ENCODE measurements at regions not wholly inside any gene's neighbourhood (a gene's known extent, or its start where the extent isn't known, plus 50 kb on each side); places are given as distances from the start of the nearest gene placed in this dataset.
A peak's percentile ranks its signal among the peaks of the same experiment; 100 is the strongest.

GRCh38 chr2:114134146-114134545 lies 244.3 kb downstream of the ACTR3 start:
- H3K36me3 ChIP-seq (ENCODE audit: control insufficient read depth in 4 of 4, insufficient read depth in 4 of 4, low read length in 4 of 4), result no peaks in the 10 kb centered on the region
- no peak for ATAC-seq (ENCODE audit: insufficient read depth, low FRiP score)
- peaks cover 0 to 16% (median 0%) of the 10 kb centered on the region in 5 donors for H3K4me1 ChIP-seq (ENCODE audit: control insufficient read depth in 5 of 5, insufficient read depth in 5 of 5, low read length in 5 of 5)
- no peaks in the 10 kb centered on the region for H3K27me3 ChIP-seq (ENCODE audit: control insufficient read depth in 3 of 3, insufficient read depth in 3 of 3, low read length in 2 of 3)
- no peak overlapping the region for H3K9ac ChIP-seq (ENCODE audit: insufficient read depth in 1 of 2, low read length in 2 of 2)
- H3K27ac ChIP-seq (ENCODE audit: low read depth in 1 of 2, low read length in 1 of 2), result no peak overlapping the region
- 43 to 57% methylated on average over 2 of the region's 2 CpGs for WGBS, 2 donors
- H3K4me3 ChIP-seq, result no peak overlapping the region
- peak in 2 of 3 donors; percentile 96 to 98 for DNase-seq
- H3K9me3 ChIP-seq (ENCODE audit: control insufficient read depth in 4 of 4, insufficient read depth in 3 of 4, low read length in 3 of 4), result peaks cover 0 to 5% (median 0%) of the 10 kb centered on the region in 4 donors
- TF ChIP-seq CTCF (IDR thresholded peaks at IDR 0.05; ENCODE audit: control extremely low read depth, extremely low read depth), result no peak

GRCh38 chr2:114139542-114139941 lies 249.7 kb downstream of the ACTR3 start:
- 89 to 91% methylated on average over 5 of the region's 5 CpGs for WGBS, 2 donors
- peaks cover 0 to 7% (median 0%) of the 10 kb centered on the region in 4 donors for H3K9me3 ChIP-seq (ENCODE audit: control insufficient read depth in 4 of 4, insufficient read depth in 3 of 4, low read length in 3 of 4)

GRCh38 chr2:114156366-114157056 lies 266.6 kb downstream of the ACTR3 start:
- 76 to 85% methylated on average over 6 of the region's 6 CpGs for WGBS, 2 donors
- H3K9ac ChIP-seq (ENCODE audit: insufficient read depth in 1 of 2, low read length in 2 of 2), result no peak overlapping the region
- H3K27me3 ChIP-seq (ENCODE audit: control insufficient read depth in 3 of 3, insufficient read depth in 3 of 3, low read length in 2 of 3), result no peaks in the 10 kb centered on the region
- no peak overlapping the region for H3K27ac ChIP-seq (ENCODE audit: low read depth in 1 of 2, low read length in 1 of 2)
- peaks cover 0 to 3% (median 0%) of the 10 kb centered on the region in 5 donors for H3K4me1 ChIP-seq (ENCODE audit: control insufficient read depth in 5 of 5, insufficient read depth in 5 of 5, low read length in 5 of 5)
- H3K36me3 ChIP-seq (ENCODE audit: control insufficient read depth in 4 of 4, insufficient read depth in 4 of 4, low read length in 4 of 4), result no peaks in the 10 kb centered on the region
- TF ChIP-seq CTCF (IDR thresholded peaks at IDR 0.05; ENCODE audit: control extremely low read depth, extremely low read depth), result no peak
- H3K9me3 ChIP-seq (ENCODE audit: control insufficient read depth in 4 of 4, insufficient read depth in 3 of 4, low read length in 3 of 4), result no peaks in the 10 kb centered on the region
- DNase-seq, result peak in 1 of 3 donors; percentile 21
- H3K4me3 ChIP-seq, result no peak overlapping the region
- ATAC-seq (ENCODE audit: insufficient read depth, low FRiP score), result no peak

More at GRCh38 chr2:114139542-114139941, 249.7 kb downstream of the ACTR3 start:
- Histone ChIP-seq H3K27me3 (ENCODE audit: control insufficient read depth in 3 of 3, insufficient read depth in 3 of 3, low read length in 2 of 3) (no peaks in the 10 kb centered on the region), H3K9ac (ENCODE audit: insufficient read depth in 1 of 2, low read length in 2 of 2) (no peak overlapping the region), H3K4me3 (no peak overlapping the region), H3K27ac (ENCODE audit: low read depth in 1 of 2, low read length in 1 of 2) (no peak overlapping the region), H3K36me3 (ENCODE audit: control insufficient read depth in 4 of 4, insufficient read depth in 4 of 4, low read length in 4 of 4) (no peaks in the 10 kb centered on the region), H3K4me1 (ENCODE audit: control insufficient read depth in 5 of 5, insufficient read depth in 5 of 5, low read length in 5 of 5) (no peaks in the 10 kb centered on the region)
- ATAC-seq (ENCODE audit: insufficient read depth, low FRiP score) (no peak), DNase-seq (no peak)
- TF ChIP-seq CTCF (IDR thresholded peaks at IDR 0.05; ENCODE audit: control extremely low read depth, extremely low read depth), result no peak

- Histone ChIP-seq H3K27me3 (ENCODE audit: control insufficient read depth in 3 of 3, insufficient read depth in 3 of 3, low read length in 2 of 3) (no peaks in the 10 kb centered on the region), H3K9ac (ENCODE audit: insufficient read depth in 1 of 2, low read length in 2 of 2) (no peak overlapping the region), H3K27ac (ENCODE audit: low read depth in 1 of 2, low read length in 1 of 2) (no peak overlapping the region), H3K36me3 (ENCODE audit: control insufficient read depth in 4 of 4, insufficient read depth in 4 of 4, low read length in 4 of 4) (no peaks in the 10 kb centered on the region), H3K9me3 (ENCODE audit: control insufficient read depth in 4 of 4, insufficient read depth in 3 of 4, low read length in 3 of 4) (no peaks in the 10 kb centered on the region), H3K4me1 (ENCODE audit: control insufficient read depth in 5 of 5, insufficient read depth in 5 of 5, low read length in 5 of 5) (peaks cover 0 to 3% (median 0%) of the 10 kb centered on the region in 5 donors), H3K4me3 (no peak overlapping the region)
- TF ChIP-seq CTCF (IDR thresholded peaks at IDR 0.05; ENCODE audit: control extremely low read depth, extremely low read depth), result no peak
- DNase-seq, result no peak
- ATAC-seq (ENCODE audit: insufficient read depth, low FRiP score), result no peak
- WGBS, 2 donors, result 93 to 96% methylated on average over 3 of the region's 3 CpGs
These were observed 267.1 kb downstream of the ACTR3 start for GRCh38 chr2:114157057-114157385.

Data from lung (tissue), 11 donors.